ENCODE measurements at regions not wholly inside any gene's neighbourhood (a gene's known extent, or its start where the extent isn't known, plus 50 kb on each side); places are given as distances from the start of the nearest gene placed in this dataset.

- no peak overlapping the region for H3K4me3 ChIP-seq (ENCODE audit: low read depth, low read length, poor library complexity, severe bottlenecking)
- no peak for DNase-seq (ENCODE audit: low spot score)
- no peaks in the 10 kb centered on the region for H3K36me3 ChIP-seq (ENCODE audit: insufficient read depth, low read length, poor library complexity, severe bottlenecking)
- POLR2A ChIA-PET (ENCODE audit: low non-redundant PET): no interaction called here
- H3K27me3 ChIP-seq (replicated peaks; ENCODE audit: insufficient read depth, low read depth, low read length, poor library complexity): no peaks in the 10 kb centered on the region
- intact Hi-C loops (cut with micrococcal nuclease; ENCODE audit: unreplicated experiment): no loop called here
- no TSS peak for BruUV-seq (replicated peaks)
- H3K9me3 ChIP-seq (ENCODE audit: low read depth, low read length, poor library complexity, severe bottlenecking): no peaks in the 10 kb centered on the region
- CTCF ChIA-PET: no interaction called here
- no peak overlapping the region for H3K27ac ChIP-seq (ENCODE audit: low read depth, low read length, poor library complexity, severe bottlenecking)
- H3K4me1 ChIP-seq (ENCODE audit: insufficient read depth, low read length, poor library complexity, severe bottlenecking): no peaks in the 10 kb centered on the region
- no peak for TF ChIP-seq EZH2 (IDR thresholded peaks at IDR 0.05; ENCODE audit: borderline replicate concordance, low read depth, low read length, poor library complexity, severe bottlenecking)
- TF ChIP-seq, protein P1, sequence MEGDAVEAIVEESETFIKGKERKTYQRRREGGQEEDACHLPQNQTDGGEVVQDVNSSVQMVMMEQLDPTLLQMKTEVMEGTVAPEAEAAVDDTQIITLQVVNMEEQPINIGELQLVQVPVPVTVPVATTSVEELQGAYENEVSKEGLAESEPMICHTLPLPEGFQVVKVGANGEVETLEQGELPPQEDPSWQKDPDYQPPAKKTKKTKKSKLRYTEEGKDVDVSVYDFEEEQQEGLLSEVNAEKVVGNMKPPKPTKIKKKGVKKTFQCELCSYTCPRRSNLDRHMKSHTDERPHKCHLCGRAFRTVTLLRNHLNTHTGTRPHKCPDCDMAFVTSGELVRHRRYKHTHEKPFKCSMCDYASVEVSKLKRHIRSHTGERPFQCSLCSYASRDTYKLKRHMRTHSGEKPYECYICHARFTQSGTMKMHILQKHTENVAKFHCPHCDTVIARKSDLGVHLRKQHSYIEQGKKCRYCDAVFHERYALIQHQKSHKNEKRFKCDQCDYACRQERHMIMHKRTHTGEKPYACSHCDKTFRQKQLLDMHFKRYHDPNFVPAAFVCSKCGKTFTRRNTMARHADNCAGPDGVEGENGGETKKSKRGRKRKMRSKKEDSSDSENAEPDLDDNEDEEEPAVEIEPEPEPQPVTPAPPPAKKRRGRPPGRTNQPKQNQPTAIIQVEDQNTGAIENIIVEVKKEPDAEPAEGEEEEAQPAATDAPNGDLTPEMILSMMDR (conservative IDR thresholded peaks at IDR 0.05; ENCODE audit: low read depth, low read length): no peak
These were observed 433.7 kb upstream of the GYPC start for GRCh38 chr2:126222278-126222677.

DNA sequence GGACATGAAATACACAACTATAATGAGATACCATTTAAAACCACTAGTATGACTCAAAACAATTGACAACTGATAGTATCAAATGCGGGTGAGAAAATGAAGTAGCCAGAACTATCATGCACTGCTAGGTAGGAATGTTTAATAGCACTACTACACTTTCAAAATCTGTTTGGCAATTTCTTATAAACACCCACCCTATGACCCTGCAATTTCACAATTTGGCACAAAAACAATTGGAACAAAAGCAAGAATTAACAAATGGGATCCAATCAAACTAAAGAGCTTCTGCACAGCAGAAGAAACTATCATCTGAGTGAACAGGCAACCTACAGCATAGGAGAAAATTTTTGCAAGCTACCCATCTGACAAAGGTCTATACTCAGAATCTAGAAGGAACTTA, 431.2 kb upstream of the GYPC start:
- intact Hi-C loops (cut with micrococcal nuclease; ENCODE audit: unreplicated experiment): no loop called here
- Histone ChIP-seq H3K36me3 (ENCODE audit: insufficient read depth, low read length, poor library complexity, severe bottlenecking) (no peaks in the 10 kb centered on the region), H3K27ac (ENCODE audit: low read depth, low read length, poor library complexity, severe bottlenecking) (no peak overlapping the region), H3K9me3 (ENCODE audit: low read depth, low read length, poor library complexity, severe bottlenecking) (no peaks in the 10 kb centered on the region), H3K27me3 (replicated peaks; ENCODE audit: insufficient read depth, low read depth, low read length, poor library complexity) (no peaks in the 10 kb centered on the region), H3K4me3 (ENCODE audit: low read depth, low read length, poor library complexity, severe bottlenecking) (no peak overlapping the region), H3K4me1 (ENCODE audit: insufficient read depth, low read length, poor library complexity, severe bottlenecking) (no peaks in the 10 kb centered on the region)
- ChIA-PET POLR2A (ENCODE audit: low non-redundant PET) (no interaction called here), CTCF (no interaction called here)
- no peak for DNase-seq (ENCODE audit: low spot score)
- no peak for TF ChIP-seq EZH2 (IDR thresholded peaks at IDR 0.05; ENCODE audit: borderline replicate concordance, low read depth, low read length, poor library complexity, severe bottlenecking)
- TF ChIP-seq, protein P1 (conservative IDR thresholded peaks at IDR 0.05; ENCODE audit: low read depth, low read length): no peak
- BruUV-seq (replicated peaks): no TSS peak

GRCh38 chr2:126227250-126227649, 428.7 kb upstream of the GYPC start:
- Histone ChIP-seq H3K27me3 (replicated peaks; ENCODE audit: insufficient read depth, low read depth, low read length, poor library complexity) (no peaks in the 10 kb centered on the region), H3K4me1 (ENCODE audit: insufficient read depth, low read length, poor library complexity, severe bottlenecking) (no peaks in the 10 kb centered on the region), H3K27ac (ENCODE audit: low read depth, low read length, poor library complexity, severe bottlenecking) (no peak overlapping the region), H3K4me3 (ENCODE audit: low read depth, low read length, poor library complexity, severe bottlenecking) (no peak overlapping the region), H3K36me3 (ENCODE audit: insufficient read depth, low read length, poor library complexity, severe bottlenecking) (no peaks in the 10 kb centered on the region), H3K9me3 (ENCODE audit: low read depth, low read length, poor library complexity, severe bottlenecking) (no peaks in the 10 kb centered on the region)
- intact Hi-C loops (cut with micrococcal nuclease; ENCODE audit: unreplicated experiment): no loop called here
- no peak for TF ChIP-seq EZH2 (IDR thresholded peaks at IDR 0.05; ENCODE audit: borderline replicate concordance, low read depth, low read length, poor library complexity, severe bottlenecking)
- TF ChIP-seq, protein P1 (conservative IDR thresholded peaks at IDR 0.05; ENCODE audit: low read depth, low read length): peak; percentile 35; the same call in 1 of the 2 replicates
- DNase-seq (ENCODE audit: low spot score): peak; percentile 10
- no TSS peak for BruUV-seq (replicated peaks)
- ChIA-PET CTCF (no interaction called here), POLR2A (ENCODE audit: low non-redundant PET) (no interaction called here)
